Hepatocyte (in vitro differentiated cells): ENCODE measurements at regions not wholly inside any gene's neighbourhood (a gene's known extent, or its start where the extent isn't known, plus 50 kb on each side); places are given as distances from the start of the nearest gene placed in this dataset.

Source experiments
- CTCF ChIP-seq: fragments of 200-600 bp; sonication (generic); IDR thresholded peaks from 2 replicates; pipeline ENCODE4 v1.5.1; 2016; ENCODE audit warnings: antibody characterized with exemption, mild to moderate bottlenecking; ENCODE audit not compliant: poor library complexity
- EZH2 ChIP-seq: fragments of 200-600 bp; sonication (generic); IDR thresholded peaks from 2 replicates; pipeline ENCODE4 v1.6.1; 2016; ENCODE audit warnings: antibody characterized with exemption, mild to moderate bottlenecking, borderline replicate concordance
- EZH2phosphoT487 ChIP-seq: fragments of 200-600 bp; sonication (generic); IDR thresholded peaks from one replicate; pipeline ENCODE4 v1.6.1; 2018; ENCODE audit warnings: antibody characterized with exemption, mild to moderate bottlenecking, low read depth, moderate library complexity; ENCODE audit not compliant: unreplicated experiment, severe bottlenecking

GRCh38 chr2:136284226-136285119 lies 166.5 kb upstream of the CXCR4 start:
- TF ChIP-seq EZH2 (no peak), CTCF (no peak), EZH2phosphoT487 (no peak)
